HG03575 (cell line): ENCODE measurements at regions not wholly inside any gene's neighbourhood (a gene's known extent, or its start where the extent isn't known, plus 50 kb on each side); places are given as distances from the start of the nearest gene placed in this dataset.

Source experiments
- ATAC-seq: cut with Tn5 transposase; IDR thresholded peaks from one replicate; pipeline ENCODE4 v1.9.1; 2021; ENCODE audit not compliant: unreplicated experiment, insufficient number of reproducible peaks, low FRiP score; ENCODE audit errors: extremely low read depth

DNA sequence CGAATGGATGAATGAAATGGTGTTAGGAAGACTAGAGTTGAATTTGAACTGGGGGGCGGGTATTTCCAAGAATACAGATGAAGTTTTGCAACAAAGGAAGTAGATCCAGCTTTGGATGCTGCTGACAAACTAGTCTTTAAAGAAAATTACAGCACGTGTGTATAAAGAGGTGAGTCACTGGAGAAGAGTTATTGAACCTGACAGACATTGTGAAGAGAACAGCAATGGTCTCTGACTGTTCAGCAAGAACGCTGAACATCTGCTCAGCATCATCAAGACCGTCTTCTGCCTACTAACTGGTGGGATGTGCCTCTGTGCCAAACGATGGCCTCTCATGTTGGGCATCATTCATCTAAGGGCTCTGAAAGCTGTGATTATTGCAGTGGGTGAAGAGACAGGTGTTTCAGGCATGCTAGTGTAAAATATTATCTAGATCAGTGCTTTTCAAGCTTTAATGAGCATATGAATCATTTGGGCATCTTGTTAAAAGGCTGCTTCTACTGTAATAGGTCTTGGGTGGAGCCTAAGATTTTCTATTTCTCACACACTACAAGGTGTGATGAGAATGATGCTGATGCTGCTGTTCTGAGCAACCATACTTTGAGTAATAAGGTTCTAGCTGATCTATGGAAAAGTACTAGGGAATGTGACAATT lies 291.3 kb downstream of the PTEN start:
- no peak for ATAC-seq

DNA sequence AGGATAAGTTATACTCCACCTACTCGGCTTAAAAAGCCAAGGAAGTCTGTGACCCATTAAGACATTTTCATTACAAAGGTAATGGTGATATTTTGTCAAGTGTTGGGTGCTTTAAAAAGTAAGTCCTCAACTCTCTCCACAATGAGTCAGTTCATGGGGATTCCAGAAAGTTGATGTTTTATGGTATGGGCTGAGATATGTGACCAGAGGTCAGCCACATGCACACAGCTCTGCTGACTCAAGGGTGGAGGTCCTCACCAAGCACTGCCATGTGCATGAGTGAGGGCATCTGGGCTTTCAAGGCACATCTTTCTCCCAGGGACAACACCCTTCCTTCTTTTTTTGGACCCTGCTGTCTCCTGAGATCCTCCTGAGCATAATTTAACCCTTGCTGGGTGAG lies 292.9 kb downstream of the PTEN start:
- no peak for ATAC-seq

DNA sequence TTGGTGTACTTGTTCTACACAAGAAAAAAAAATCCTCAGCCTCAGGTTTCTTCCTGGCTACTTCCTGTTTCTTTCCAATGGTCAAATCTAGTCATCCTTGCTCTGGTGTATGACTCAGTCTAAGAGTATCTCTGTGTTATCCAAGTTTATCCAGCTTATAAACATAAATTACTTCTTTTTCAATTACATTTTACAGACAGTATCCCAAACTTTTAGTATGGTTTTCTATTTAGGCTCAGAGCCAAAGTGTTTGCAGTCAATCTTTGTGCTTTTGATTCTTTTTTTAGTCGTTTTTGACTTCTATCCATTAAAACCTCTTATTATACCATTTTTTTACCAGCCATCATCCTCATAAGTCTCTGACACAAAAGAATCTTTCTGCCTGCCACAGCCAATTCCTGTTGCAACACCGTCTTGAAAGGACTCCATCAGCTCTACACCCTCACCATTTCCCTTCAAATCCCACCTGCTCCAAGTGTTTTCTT lies 294.6 kb downstream of the PTEN start:
- ATAC-seq = no peak

DNA sequence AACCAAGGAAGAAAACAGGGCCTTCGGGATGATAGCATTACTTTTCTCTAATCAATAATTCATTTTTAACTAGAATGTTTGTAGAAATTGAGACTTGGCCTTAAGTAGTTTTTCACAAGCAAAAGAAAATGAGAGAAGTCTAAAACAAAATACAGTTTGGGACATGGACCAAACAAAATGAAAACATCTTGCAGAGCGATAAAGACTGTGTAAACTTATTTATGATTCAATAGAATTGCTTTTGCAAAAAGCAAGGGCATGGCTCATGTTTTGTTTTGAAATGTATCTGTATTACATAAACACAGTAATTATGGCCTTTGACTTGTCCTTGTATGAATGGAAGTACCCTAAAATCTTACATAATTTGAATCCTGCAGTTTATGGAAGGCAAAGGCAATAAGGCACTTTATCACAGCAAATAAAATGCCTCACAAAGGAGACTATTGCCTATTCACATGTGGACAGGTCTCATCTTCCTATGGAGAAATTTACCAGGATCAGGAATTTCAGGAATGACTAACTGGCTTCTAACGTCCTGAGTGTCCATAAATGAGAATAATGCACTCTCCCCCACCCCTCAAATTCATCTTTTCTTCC lies 295.2 kb downstream of the PTEN start:
- ATAC-seq = no peak

DNA sequence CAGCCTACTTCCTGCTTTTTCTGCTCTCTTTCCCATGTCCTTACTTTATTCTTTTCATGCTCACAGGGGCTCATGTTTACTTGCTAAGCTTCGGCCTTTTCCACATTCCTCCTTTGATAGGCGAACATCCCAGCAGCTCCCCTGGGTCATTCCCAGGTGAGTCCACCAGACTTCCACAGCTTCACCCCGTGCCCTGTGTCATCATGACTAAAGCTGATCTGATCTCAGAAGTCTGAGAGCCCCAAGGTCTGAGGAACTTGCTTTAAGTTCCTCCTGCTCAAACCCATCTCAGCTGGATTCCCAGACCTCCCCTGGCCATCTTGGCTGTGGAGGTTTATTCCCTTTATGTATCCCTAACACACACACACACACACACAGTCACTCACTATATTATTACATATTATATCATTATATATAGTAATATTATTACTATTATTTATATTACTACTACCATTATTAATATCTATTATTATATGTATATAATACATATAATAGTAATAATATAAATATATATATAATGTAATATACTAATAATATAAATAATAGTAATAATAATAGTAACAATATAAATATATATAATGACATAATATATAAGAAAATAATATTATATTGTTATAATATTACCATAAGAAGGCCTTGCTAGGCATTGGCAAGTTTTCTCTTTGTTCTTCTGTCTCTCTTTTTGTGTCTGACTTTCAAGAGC lies 295.9 kb downstream of the PTEN start:
- ATAC-seq = no peak

DNA sequence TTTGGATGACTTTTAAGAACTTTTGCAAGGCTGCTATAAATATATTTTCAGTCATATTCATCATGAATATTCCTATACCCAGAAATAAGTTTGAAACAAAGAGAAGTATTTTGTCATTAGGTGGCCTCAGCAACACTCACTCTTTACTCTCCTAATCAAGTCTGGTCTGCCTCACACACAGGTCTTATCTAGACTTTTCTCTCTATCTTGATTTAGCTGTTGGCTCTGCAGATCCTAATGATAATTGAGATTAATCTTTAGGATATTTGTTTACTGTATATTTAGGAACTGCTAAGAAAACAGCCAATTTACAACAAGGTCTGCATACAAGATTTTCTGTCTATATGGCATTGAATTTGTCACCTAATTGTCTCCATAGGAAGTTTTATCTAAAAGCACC lies 297.6 kb downstream of the PTEN start:
- no peak for ATAC-seq

DNA sequence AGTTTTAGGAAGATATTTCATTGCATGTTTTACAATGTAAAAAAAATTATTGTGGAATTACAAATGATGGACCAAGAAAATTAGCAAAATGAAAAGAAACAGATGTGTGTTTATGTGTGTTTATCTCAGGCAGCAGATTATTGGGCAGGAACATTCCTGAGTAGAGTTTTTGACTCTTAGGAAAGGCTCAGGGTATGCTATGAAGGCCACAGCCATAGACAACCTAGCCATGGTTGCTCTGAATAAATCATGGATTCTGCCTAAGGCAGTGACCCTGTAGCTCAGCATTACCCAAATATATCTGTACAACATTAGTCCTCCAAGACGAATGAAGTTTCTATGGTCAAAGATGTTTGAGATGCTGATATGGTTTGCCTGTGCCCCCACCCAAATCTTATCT lies 298.3 kb downstream of the PTEN start:
- no peak for ATAC-seq

DNA sequence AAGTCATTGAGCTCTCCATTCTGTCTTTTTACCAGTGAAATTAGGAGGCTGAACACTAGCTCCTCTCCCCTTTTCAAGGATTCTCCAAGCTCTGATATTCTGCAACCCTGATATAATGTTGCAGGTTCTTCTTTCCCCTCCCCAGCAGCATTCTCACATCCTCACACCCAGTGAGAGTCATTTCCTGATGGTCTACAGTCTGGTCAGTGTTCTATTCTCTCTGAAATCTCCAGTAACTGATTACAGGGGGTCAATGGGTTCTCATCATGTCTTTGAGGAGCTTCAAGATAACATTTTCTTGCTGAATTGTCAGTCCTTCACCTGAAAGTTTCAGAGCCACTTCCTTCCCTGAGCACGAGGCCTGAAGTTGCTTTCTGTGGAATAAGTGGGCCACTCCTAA lies 299.4 kb downstream of the PTEN start:
- ATAC-seq = no peak

DNA sequence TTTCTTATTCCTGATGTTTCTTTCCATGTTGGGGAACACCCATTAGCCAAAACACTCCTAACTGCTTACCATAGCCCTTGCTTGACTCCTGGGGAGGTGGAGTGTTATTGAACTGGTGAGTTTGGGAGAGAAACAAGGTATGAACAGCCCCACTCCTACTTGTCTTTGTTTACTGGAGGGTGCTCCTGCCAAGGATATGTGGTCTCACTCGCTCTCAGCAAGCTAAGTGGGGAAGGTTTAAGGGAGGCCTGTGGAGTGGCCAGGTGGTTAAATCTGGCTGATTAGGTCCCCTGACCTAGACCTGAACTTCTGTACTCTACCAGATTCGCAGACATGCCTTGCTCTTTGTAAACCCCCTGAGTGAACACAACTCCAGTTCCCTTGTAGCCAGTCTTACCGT lies 300.1 kb downstream of the PTEN start:
- ATAC-seq = no peak

DNA sequence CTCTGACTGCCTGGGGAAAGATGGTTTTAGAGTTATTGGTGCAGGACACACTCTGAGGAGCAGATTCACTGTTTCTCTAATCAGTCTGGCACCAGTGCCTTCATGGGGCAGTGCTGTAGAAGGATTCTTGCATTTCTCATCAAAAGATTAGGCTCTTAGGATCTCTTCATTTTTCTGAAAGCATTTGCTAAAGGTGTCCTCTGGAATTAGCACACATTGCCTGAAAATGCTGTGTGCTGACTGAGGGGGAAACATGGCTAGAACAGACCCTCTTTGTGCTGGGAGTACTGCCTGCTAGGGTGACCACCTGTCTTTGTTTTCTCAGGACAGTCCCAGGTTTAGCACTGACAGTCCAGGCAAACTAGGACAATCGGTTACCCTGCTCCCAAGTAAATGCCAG lies 301.0 kb downstream of the PTEN start:
- ATAC-seq = no peak

DNA sequence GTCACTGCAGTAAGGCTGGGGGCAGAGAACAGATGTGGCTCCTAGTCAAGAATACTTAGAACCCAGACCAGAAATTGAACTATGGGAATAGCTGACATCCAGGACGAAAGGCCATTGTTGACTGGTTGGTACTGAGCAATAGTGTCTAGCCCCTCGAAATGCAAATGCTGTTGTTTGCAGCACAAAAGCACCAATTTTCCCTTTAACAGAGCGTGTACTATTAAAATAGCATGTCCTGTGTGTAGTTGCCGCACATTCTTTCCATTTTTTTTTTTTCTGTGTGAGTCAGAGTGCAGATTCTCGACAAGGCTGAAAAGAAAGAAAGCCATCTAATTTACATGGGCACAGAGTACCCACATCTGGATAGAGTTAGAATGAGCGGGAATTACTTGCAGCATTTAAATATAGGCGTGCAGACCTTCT lies 302.4 kb downstream of the PTEN start:
- no peak for ATAC-seq

DNA sequence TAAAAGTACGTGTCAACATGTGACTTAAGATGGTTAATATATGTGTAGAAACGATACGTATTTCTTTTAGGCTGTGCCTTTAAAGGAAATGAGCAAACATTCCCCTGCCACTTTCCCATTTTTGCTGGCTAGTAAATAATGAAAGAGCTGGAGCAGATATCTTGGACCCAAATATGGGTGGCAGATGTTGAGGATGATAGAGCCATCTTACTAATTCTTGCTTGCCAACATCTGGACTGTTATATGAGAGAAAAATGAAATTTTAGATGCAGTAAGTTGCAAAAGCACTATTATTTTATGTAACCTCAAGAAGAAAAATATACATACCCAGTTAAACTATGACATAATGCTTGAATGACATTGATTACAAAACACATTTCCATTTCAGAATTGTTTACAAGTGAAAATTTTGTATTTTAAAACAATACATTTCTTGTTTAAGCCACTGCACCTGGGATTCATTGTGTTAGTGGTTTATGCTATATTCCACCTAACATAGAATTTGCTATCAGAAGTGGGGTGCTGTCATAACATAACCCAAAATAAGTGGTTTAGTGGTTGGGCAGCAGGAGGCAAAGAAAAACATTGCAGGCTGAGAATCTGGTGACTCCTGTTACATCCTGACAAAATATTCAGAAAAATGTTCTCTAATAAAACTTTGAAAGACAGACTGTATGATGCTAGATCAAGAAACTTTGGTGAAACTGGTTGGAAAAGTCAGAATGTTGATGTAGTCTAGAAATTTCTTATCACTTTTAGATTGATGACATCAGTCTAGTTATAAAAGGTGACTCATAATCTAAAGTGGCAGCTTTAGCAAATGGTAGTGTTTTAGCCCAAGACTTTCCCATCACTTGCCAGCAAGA lies 305.0 kb downstream of the PTEN start:
- ATAC-seq = no peak

DNA sequence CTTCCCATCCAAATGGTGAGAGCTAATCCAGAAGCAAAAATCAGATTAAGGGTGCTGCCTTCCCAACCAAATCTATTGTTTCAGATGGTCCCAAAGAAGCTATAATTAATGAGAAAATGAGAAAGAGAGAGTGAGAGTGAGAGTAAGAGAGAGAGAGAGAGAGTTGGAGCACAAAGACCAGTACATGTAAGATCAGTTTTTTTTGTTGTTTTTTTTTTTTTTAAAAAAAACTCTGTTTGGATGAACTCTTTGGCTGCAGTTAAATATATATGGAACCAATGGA lies 305.6 kb downstream of the PTEN start:
- ATAC-seq = no peak

DNA sequence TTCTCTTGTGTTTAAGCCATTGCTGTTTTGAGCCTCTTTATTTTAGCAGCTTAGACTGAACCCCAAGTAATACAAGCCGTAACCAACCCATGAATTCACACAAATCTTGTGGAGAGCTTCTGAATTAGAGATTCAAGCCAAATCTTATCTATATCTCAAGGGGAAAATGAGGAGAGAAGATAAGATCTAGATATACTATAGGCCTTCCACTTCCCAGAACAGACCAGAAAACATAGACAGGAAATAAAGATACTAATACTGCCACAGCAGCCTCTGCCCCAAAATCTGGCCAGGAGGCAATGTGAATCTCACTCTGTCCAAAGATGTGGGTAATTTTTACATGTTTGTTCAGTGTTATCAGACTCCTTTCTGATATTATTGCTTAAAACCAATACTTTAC lies 307.2 kb downstream of the PTEN start:
- no peak for ATAC-seq

DNA sequence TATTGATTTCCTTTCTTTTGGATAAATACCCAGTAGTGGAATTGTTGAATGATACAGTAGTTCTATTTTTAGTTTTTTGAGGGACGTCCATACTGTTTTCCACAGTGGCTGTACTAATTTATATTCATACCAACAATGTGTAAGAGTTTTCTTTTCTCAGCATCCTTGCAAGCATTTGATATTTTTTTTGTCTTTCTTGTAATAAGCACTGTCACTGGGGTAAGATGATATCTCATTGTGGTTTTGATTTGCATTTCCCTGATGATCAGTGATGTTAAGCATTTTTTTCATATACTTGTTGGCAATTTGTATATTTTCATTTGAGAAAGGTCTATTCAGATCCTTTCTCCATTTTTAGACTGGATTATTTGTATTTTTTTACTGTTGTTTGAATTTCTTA lies 308.7 kb downstream of the PTEN start:
- no peak for ATAC-seq

DNA sequence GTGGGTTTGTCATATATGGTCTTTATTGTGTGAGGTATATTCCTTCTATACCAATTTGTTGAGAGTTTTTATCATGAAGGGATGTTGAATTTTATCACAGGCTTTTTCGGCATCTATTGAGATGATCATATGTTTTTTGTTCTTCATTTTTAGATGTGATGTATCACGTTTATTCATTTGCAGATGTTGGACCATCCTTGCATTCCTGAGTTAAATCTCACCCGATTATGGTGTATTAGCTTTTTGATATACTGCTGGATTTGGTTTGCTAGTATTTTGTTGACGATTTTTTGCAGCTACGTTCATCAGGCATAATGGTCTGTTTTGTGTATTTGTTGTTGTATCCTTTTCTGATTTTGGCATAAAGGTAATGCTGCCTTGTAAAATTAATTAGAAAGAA lies 311.0 kb downstream of the PTEN start:
- no peak for ATAC-seq

DNA sequence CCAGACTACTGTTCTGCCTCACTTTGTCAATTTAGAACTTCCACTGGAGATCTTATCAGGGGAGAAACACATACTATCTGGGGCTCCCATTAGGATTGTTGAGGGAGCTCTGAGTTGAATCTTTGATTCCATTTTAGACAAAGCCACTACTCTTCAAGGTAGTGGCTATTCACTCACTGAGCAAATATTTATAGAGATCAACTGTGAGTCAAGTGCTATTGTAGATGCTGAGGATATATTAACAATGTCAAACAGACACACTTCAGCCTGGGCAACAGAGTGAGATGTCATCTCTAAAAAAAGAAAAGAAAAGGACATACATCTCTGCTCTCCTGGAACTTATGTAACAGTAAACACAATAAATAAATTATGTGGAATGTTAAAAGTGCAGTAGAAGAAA lies 315.3 kb downstream of the PTEN start:
- no peak for ATAC-seq

DNA sequence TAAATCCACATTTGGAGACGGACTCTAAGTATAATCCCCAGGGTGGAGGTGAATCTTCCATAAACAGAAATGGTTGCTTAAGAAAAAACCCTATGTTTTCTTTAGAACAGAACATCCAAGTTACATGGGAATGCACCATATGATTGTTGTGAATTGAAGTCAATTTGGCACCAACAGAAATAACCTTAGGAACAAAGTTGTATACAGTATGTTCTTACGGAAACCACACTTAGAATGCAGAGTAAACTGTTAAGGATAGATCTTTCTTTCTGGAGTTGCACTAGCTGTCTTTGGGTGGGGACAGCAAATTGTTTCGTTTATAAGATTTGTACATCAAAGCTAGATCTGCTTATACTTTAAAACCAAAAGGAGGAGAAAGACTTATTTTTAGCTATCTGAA lies 316.4 kb downstream of the PTEN start:
- ATAC-seq = no peak

DNA sequence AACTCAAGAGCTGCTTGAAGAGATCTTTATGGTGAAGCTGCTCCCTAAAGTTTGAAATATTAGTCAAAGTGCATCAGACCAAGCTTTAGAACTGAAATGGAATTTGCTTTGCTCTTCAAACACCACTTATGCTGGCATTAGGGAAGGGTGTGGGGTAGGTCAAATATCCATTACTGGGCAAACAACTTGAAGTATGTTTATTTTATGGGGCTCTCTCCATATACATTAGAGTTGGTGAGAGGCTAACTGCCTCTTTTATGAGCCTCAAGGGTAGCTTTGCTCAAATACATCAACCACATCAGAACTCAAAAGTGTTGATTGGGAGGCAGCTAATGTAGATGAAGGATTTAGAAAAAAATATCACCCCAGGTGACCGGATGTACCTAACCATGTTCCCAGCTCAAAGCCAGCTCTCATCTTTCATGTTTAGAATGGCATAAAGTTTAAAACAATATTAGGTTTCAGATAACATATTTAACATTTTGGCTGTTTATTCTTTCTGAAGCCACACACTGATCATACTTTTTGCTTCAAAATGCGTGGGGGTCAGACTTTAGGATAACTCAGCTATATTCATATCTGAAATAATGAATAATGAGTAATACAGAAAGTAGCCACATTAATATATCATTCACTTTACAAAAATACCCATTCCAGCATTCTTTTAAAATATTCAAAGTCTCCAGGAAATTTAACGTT lies 318.6 kb downstream of the PTEN start:
- no peak for ATAC-seq
